Activated naive CD4-positive, alpha-beta T cell treated with anti-CD3 and anti-CD28 coated beads, Interleukin-2, amount 50 U/mL, for 16 hours (primary cell): ENCODE measurements at regions not wholly inside any gene's neighbourhood (a gene's known extent, or its start where the extent isn't known, plus 50 kb on each side); places are given as distances from the start of the nearest gene placed in this dataset.
"Not testable (repeated sequence)": the region's sequence is repeated elsewhere in the genome, so short reads cannot be mapped to it uniquely, and the experiment has no call there.

ENCODE experiments used
- DNase-seq: peaks from one replicate; pipeline ENCODE4 v3.0.0-alpha.2; 2020

GRCh38 chr11:31956310-31956709 is 134.6 kb upstream of the RCN1 start:
- DNase-seq, result no peak

GRCh38 chr11:31955838-31956237 is 135.0 kb upstream of the RCN1 start:
- no peak for DNase-seq

- no peak for DNase-seq
Measured at GRCh38 chr11:31953803-31954327, 137.0 kb upstream of the RCN1 start.

- DNase-seq, result not testable (repeated sequence)
Measured at GRCh38 chr11:31949733-31950200, 138.6 kb upstream of the PAX6 start.

GRCh38 chr11:31947051-31947450 is 135.9 kb upstream of the PAX6 start:
- no peak for DNase-seq

- DNase-seq, result no peak
Measured at GRCh38 chr11:31943056-31943780, 132.1 kb upstream of the PAX6 start.

GRCh38 chr11:31940371-31941037 is 129.4 kb upstream of the PAX6 start:
- no peak for DNase-seq

- no peak for DNase-seq
Measured at GRCh38 chr11:31939004-31939403, 127.9 kb upstream of the PAX6 start.

GRCh38 chr11:31936312-31936711 is 125.2 kb upstream of the PAX6 start:
- no peak for DNase-seq

GRCh38 chr11:31932879-31933278 is 121.8 kb upstream of the PAX6 start:
- DNase-seq, result no peak

GRCh38 chr11:31927982-31928381 is 116.9 kb upstream of the PAX6 start:
- no peak for DNase-seq

GRCh38 chr11:31926816-31927528 is 115.8 kb upstream of the PAX6 start:
- DNase-seq, result no peak

- DNase-seq, result no peak
Measured at GRCh38 chr11:31926106-31926505, 115.0 kb upstream of the PAX6 start.

- DNase-seq, result no peak
Measured at GRCh38 chr11:31922450-31922849, 111.3 kb upstream of the PAX6 start.

- DNase-seq, result no peak
Measured at GRCh38 chr11:31921081-31921480, 110.0 kb upstream of the PAX6 start.

GRCh38 chr11:31919175-31919574 is 108.1 kb upstream of the PAX6 start:
- DNase-seq, result no peak

GRCh38 chr11:31915867-31916266 is 104.7 kb upstream of the PAX6 start:
- DNase-seq, result no peak

GRCh38 chr11:31913985-31914384 is 102.9 kb upstream of the PAX6 start:
- DNase-seq, result no peak

GRCh38 chr11:31912808-31913207 is 101.7 kb upstream of the PAX6 start:
- DNase-seq, result no peak

- no peak for DNase-seq
Measured at GRCh38 chr11:31910950-31911576, 99.9 kb upstream of the PAX6 start.

GRCh38 chr11:31903225-31904074 is 92.3 kb upstream of the PAX6 start:
- DNase-seq, result no peak

- no peak for DNase-seq
Measured at GRCh38 chr11:31902706-31903105, 91.6 kb upstream of the PAX6 start.
